GM18951 (cell line): ENCODE measurements at regions not wholly inside any gene's neighbourhood (a gene's known extent, or its start where the extent isn't known, plus 50 kb on each side); places are given as distances from the start of the nearest gene placed in this dataset.

Source experiments
- POLR2A ChIP-seq: IDR thresholded peaks from 4 replicates; pipeline ENCODE4 v1.6.1; 2011; ENCODE audit warnings: mild to moderate bottlenecking; ENCODE audit not compliant: insufficient read length, insufficient read depth; ENCODE audit errors: extremely low read depth
- in situ Hi-C: fragments of 300-500 bp; cut with MboI; formaldehyde crosslinking; loops from one replicate; pipeline ENCODE4 v1.12.0; 2022; ENCODE audit warnings: low sequenced_read_pairs, mixed read lengths, inconsistent platforms; ENCODE audit not compliant: unreplicated experiment

DNA sequence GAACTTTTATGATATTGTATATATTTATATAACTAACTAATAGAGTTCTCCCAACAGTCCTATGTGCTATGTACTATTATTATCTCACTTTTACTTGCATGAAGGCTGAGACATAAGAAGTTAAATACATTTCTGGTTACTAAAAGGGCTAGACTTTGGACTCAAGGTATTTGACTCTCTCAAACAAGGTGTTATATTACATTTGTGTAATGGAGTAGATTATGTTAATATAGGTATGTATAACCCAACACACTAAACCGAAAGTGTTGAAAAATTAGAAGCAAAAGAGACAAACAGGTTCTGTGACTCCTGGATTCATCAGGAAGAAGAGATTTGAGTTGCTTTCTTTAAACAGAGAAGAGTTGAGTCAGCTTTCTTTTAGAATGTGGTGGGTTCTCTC, 733.6 kb upstream of the ZEB2 start:
- in situ Hi-C loops = no loop called here
- no peak for TF ChIP-seq POLR2A

DNA sequence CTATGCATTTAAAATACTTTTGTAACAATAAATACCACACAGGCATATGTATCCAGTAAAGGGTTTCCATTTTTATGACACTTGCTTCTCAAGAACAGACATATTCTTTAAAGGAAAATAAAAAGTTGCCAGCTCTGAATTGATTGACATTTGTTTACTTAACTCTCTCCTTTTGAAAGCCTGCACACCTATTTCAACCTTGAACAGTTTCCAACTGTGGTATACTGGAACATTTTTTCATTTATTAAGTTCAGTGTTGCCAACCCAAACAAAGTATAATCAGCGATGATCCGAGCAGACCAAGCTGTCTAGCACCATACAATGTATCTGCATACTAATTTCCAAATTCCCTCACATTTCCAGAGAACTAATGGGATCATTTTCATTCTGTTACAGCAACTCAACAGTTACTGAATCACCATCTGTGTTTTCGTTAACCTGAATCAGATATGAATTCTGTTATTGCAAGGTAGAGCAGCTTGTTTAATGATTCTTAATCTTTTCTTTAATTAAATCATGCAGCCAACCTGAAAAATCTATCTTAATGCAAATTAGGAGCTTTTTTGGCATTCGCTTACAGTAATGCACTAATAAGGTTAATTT, 725.5 kb upstream of the ZEB2 start:
- TF ChIP-seq POLR2A = no peak
- in situ Hi-C loops = no loop called here

DNA sequence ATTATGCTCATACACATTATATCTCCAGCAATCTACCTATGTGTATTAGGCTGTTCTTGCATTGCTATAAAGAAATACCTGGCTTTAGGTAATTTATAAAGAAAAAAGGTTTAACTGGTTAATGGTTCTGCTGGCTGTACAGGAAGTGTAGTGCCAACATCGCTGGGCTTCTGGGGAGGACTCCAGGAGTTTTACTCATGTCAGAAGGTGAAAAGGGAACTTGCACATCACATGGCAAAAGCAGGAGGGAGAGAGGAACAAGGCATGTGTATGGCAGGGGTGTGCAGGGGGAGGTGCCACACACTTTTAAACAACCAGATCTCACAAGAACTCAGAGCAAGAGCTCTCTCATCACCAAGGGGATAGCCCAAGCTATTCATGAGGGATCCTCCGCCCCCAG, 715.4 kb upstream of the ZEB2 start:
- TF ChIP-seq POLR2A = no peak
- in situ Hi-C loops = no loop called here

DNA sequence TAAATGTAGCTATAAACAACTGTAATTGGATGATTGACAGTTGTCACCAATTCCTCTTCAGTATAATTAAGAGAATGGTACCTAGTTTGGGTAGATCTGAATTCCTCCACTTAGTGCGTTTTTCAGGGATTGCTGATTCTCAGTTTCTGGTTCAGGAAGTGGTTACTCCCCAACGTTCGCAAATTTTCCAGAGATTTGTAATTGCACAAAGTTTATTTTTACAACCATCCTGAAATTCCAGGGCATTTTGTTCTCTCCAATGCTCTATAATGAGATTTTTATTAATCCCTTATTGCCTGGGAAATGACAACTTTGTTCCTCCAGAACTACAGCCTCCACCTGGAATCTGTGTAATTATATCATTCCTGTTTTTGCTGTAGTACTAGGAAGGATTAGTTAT, 710.6 kb upstream of the ZEB2 start:
- TF ChIP-seq POLR2A = no peak
- in situ Hi-C loops = no loop called here

DNA sequence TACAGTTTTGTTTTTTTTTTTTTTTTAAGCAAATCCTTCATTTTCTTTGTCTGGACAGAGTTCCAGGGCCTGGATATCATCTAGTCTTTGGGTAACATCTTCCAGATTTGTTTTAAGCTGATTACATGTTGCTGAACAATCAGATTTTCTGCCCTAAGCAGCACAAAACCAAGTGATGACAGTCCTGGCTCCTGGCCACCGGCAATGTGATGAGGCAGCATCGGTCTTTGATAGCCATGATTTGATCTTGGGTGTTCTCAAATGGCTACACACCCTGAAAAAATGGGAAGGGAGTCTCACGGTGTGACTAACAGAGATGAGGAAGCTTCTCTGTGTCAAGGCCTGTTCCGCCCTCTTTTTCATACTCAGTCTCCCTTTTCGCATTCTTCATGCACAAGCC, 708.6 kb upstream of the ZEB2 start:
- in situ Hi-C loops = no loop called here
- TF ChIP-seq POLR2A = no peak

DNA sequence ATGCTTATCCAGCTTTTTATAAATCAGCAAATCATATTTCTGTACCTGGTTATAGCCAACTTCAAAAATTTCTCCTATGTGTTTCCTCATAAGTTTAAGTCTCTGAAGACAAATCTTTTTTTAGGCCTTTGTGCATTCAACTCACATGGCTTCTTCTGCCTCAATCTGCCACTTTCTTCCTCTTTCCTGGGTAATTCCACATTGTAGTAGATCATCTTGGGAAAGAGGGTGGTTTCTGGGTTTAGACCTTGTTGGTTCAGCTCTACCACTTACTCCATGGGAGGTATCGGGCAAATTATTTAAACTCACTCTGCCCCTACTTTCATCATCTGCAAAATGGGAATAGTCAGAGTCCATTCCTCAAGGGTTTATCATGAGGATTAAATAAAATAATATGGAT, 707.0 kb upstream of the ZEB2 start:
- in situ Hi-C loops = no loop called here

DNA sequence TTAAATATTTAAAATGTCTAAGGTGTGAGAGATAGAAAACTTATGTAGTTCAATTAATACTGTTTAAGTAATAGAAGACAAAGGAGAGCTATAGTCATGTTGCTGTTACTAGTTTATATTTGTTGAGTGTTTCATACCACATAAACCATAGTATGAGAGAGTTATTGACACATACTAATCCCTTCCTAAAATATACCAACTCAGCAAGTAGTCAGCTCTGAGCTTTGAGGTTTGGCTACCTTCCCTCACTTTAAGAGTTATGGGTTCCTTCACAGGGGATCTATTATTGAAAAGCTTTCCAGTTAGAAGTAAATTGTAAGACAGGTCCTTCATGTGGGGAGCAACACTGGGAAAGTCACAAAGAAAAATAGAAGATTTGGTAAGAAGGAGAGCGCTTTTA, 701.6 kb upstream of the ZEB2 start:
- TF ChIP-seq POLR2A = no peak
- in situ Hi-C loops = no loop called here

More for the DNA sequence above, 707.0 kb upstream of the ZEB2 start:
- TF ChIP-seq POLR2A = no peak

DNA sequence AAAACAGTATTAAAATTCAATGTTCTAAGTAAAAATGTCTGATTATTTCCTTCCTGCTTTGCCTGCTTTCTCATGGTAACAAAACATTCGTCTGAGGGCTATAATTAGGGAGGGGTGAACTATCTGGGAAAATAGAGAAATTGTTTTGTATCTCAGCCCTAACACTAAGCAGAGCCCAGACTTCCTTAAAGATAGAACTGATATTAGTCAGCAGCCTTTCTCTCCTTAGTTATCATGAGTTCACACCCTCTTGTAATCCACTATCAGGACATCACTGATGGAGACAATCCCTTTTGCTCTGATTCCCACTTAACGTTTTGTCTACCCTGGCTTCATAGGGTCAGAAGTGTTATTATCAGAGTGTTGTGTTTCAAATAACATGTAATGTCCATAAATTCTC, 701.1 kb upstream of the ZEB2 start:
- in situ Hi-C loops = no loop called here

DNA sequence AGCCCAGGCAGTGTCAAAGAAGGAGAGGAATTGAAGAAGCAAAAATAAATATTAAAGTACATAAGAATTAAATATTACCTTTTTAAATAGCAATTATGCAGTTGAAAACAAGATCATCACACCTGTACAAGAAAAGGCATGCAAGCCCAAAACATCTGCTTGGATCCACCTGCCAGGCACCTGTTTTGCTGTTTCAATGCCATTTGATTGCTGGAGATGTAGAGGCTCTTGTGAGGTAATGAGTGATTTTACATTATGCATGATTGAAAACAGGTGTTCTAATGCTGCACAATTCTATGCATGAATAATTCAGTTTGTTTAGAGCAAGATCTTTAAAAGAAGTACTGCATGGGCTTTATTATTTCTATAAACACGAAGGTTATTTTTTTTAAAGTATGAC, 700.6 kb upstream of the ZEB2 start:
- in situ Hi-C loops = no loop called here
- TF ChIP-seq POLR2A = no peak

More for the DNA sequence above, 701.1 kb upstream of the ZEB2 start:
- TF ChIP-seq POLR2A = no peak

DNA sequence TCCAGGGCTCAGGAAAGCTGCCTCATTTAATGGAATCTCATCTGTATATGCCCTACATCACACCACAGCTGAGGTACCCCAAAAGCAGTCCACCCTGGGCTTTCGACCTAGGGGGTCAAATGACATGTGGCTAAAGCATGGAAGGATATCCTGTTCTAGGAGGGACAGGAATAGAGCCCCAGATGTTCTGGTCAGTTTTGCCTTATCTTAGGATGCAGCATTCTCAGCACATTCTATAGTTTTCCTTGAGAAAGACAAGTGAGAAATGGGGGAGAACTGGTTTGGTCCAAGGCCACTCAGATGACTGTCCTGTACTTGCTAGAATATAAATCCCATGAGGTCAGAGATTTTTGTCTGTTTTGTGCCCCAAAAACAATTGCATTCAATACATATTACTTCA, 688.0 kb upstream of the ZEB2 start:
- no peak for TF ChIP-seq POLR2A
- in situ Hi-C loops = no loop called here

DNA sequence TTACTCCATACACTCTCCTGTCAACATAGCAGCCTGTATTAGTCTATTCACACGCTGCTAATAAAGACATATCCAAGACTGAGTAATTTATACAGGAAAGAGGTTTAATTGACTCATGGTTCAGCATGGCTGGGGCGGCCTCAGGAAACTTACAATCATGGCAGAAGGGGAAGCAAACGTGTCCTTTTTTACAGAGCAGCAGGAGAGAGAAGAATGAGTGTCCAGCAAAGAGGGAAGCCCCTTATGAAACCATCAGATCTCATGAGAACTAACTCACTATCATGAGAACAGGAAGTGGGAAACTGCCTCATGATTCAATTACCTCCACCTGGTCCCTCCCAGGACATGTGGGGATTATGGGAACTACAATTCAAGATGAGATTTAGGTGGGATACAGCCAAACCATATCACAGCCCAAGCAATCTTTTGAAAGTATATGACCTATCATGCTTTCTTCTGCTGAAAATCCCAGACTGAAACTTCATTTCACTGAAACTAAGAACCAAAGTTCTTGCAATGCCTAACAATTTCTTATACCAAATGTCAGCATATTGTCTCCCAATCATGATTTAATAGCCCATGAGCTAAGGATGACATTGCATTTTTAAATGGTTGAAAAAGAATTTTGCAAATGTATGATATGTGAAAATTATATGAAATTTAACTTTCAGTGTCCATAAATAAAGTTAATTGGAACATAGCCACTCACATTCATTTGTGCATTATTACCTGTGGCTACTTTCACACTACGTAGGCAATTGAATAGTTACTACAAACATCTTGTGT, 686.8 kb upstream of the ZEB2 start:
- in situ Hi-C loops = no loop called here
- TF ChIP-seq POLR2A = no peak

DNA sequence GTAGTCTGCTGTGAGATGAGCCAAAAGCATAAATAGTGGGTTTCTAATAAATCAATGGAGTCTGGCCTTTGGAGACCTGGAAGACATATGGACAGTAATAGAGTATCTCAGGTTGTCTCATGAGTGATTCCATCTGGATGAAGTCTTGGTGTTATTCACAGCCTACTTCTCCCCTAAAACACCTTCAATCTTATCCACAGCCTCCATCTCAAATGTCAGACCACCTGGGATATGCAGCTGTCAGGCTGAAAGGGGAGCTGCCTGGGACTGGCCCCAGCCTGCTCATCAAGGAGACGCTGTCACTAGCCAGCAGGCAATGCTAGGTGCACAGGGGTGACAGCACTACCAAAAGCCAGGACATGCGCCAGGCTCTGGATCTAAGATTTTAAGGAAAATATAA, 684.0 kb upstream of the ZEB2 start:
- in situ Hi-C loops = no loop called here
- no peak for TF ChIP-seq POLR2A

DNA sequence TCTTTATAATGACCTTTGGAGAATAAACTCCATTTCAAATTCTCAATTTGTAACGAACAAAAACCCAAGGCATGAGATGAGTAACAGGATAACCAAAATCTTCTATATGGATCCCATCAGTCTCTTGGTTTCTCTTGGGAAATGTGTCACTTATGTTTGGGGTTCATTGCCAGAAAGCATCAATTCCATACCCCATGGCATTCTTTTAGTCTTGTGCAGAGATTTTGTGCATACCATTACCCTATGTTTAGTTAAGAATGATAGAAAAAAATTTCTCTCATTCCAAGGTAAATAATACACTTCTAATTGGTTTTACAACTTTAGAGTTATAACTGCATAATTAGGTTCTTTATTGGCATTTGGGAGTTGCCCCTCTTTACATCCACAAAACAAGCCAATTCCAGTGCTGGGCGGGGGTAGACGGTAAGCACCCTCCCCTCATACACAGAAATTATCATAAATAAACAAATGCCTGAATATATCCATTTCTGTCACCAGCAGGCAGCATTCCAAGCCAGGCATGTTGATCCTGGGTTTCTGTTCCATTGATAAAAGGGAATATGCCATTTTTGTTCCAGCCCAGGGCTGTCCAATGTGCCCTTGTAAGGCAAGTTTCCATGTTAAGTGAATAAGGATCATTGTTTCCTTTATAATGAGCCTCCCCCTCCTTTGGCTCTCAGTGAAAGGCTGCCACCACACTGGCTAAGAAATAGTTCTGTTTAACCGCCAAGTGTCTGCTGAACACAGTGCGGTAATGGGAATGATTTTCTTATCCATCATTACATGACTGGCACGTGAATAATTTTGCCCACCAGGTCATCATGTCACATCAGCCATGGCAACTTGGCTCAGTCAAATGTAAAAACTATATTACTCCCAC, 680.1 kb upstream of the ZEB2 start:
- no peak for TF ChIP-seq POLR2A
- in situ Hi-C loops = no loop called here
